ENCODE measurements at regions not wholly inside any gene's neighbourhood (a gene's known extent, or its start where the extent isn't known, plus 50 kb on each side); places are given as distances from the start of the nearest gene placed in this dataset.
A peak's percentile ranks its signal among the peaks of the same experiment; 100 is the strongest.
"Not testable (repeated sequence)": the region's sequence is repeated elsewhere in the genome, so short reads cannot be mapped to it uniquely, and the experiment has no call there.

- DNase-seq, result no peak
Measured at GRCh38 chr1:119191325-119191724, 50.9 kb upstream of the WARS2 start.

DNA sequence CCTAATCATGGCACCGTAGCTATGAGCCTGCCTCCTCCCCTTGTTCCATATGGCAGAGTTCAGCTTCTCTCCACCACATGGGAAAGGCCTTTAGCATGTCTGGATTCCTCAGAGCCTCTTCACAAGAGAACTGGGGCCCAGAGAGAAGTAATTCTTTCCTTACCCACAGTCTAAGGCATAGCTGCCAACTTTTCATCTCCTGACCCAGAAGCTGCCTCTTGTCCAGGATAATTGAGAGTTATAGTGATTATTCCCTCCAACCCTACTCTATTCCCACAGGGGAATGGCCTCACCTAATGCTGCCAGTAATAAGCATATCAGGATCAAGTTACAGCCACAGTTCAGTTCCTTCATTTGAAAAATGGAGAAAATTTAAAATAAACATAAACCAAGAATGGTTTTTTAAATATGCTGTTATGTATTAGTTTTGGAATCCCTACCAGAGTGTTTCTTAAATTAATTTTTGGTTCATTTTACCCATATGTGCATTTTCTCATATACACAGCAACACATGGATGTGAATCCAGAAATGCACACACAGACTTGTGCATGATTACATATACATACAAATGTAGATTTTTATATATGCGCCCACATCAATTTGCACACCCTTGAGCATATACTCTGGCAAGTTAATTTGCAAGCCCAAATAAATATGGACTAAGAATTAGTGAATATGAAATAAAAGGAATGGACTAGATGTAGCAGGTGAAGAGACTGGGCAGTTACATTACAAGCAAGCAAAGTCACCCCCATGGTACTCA lies 63.9 kb upstream of the WARS2 start:
- no peak for DNase-seq

DNA sequence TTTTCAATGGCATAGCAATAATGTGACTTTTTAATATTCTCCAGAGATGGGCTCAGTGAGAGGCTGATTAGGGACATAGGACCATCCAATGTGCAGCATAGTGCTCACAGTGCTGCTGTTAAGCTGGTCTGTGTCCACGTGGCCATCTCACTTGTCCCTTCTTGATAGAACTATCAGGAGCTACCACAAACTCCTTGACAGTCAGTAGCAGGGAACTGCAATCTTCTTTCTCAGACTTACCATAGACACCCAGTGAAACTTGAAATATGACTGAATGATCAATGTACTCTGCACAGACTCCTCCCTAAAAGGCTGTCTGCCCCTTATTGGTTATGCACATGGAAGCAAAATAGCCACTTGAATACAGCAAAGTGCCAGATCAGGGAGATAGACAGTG lies 64.5 kb upstream of the WARS2 start:
- no peak for DNase-seq

- DNase-seq, result no peak
Measured at GRCh38 chr1:119209061-119209460, 68.6 kb upstream of the WARS2 start.

- no peak for DNase-seq
Measured at GRCh38 chr1:119209596-119210295, 69.3 kb upstream of the WARS2 start.

DNA sequence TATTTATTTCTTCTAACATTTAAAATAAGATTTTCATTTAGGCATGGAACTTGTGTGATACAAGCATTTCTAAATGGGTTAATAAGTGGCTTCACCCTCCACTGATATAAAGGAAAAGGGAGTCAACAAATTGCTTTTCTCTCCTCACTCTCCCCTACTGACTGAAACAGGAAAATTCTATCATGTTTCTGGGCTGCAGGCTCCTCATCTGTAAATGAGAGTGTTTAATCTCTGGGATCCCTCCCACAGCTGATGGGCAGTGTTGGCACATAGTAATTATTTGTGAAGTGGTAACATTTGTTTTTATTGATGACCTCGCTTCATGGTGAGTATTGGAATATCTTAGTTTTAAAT lies 69.8 kb upstream of the WARS2 start:
- DNase-seq, result no peak

GRCh38 chr1:119213213-119213612 lies 72.8 kb upstream of the WARS2 start:
- not testable (repeated sequence) for DNase-seq

DNA sequence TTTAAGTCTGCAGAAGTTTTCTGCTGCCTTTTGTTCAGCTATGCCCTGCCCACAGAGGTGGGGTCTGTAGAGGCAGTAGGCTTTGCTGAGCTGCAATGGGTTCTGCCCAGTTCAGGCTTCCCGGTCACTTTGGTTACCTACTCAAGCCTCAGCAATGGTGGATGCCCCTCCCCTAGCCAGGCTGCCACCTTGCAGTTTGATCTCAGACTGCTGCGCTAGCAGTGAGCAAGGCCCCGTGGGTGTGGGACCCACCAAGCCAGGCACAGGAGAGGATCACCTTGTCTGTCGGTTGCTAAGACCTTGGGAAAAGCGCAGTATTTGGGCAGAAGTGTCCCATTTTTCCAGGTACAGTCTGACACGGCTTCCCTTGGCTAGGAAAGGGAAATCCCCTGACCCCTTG lies 74.5 kb upstream of the WARS2 start:
- not testable (repeated sequence) for DNase-seq

GRCh38 chr1:119217309-119217828 lies 76.9 kb upstream of the WARS2 start:
- no peak for DNase-seq

- no peak for DNase-seq
Measured at GRCh38 chr1:119219711-119220110, 79.3 kb upstream of the WARS2 start.

- DNase-seq, result no peak
Measured at GRCh38 chr1:119220991-119221390, 80.5 kb upstream of the WARS2 start.

DNA sequence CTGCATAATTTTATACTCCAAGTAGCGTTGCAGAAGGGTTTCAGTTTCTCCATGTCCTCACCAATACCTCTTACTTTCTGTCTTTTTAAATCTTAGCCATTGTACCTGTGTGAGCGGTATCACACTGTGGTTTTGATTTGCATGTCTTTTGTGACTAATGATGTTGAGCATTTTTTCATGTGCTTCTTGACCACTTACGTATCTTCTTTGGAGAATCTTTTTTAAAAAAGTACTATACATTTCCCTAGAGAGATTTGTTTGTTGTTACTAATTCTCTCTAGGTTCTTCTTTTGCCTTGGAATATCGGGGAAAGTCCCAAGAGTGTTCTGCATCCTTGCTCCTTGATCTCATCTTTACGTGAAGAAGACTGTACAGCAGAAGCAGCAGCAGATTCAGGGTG lies 81.8 kb upstream of the WARS2 start:
- DNase-seq, result no peak

DNA sequence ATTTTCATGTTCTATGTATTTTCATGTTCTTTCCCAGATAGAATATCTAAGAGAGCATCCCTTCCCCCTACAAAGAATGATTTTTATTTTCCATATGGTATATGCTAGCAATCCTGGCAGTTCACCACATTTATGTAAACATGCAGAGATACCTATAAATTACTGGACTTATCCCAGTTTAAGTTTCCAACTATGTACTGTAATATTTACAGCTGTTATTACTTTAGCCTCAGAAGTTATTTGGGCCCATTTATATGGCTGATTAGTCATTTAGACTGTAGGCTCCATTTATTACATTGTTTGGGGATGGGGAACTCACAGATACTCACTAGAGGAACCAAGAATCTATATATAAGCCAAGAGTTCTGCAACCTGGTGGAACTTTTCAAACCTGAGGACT lies 84.8 kb upstream of the WARS2 start:
- DNase-seq, result no peak

GRCh38 chr1:119225831-119226230 lies 85.4 kb upstream of the WARS2 start:
- no peak for DNase-seq

DNA sequence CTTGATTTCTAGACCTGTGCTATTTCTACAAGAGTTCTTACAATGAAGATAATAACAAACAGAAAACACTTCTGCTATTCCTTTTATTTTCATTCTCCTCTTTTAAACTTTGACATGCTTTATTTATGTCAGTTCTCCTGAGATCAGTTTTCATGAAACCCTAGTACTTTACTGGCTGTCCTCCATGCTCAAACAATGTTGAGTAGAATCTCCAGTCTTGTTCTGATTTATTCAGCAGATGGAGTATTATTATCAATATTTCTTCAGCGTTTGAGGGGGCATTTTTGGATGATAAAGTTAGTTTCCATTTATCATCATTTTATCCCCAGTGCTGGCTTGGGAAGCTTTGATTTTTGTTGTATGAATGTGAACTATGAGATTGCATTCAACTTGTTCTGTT lies 85.9 kb upstream of the WARS2 start:
- DNase-seq, result no peak

DNA sequence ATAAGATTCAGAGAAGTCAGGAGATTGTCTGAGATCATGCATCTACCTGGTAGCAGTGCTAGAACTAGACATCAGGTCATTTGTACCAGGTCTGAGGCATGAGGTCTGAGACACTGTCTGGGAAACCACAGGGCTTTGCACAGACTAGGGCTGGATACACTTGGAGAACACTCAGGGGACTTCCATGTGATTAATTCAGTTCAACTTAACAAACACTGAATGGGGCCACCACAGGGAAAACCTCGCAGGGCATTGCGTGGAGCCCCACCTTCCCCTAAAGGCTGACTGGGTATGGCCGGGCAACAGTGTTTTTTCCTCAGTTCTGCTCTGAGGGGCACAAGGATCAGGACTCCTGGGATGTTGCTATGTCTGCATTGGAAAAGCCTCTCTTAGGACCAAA lies 86.5 kb upstream of the WARS2 start:
- DNase-seq, result no peak

- DNase-seq, result no peak
Measured at GRCh38 chr1:119227456-119227855, 87.0 kb upstream of the WARS2 start.

GRCh38 chr1:119228335-119229080 lies 88.1 kb upstream of the WARS2 start:
- DNase-seq, result no peak

DNA sequence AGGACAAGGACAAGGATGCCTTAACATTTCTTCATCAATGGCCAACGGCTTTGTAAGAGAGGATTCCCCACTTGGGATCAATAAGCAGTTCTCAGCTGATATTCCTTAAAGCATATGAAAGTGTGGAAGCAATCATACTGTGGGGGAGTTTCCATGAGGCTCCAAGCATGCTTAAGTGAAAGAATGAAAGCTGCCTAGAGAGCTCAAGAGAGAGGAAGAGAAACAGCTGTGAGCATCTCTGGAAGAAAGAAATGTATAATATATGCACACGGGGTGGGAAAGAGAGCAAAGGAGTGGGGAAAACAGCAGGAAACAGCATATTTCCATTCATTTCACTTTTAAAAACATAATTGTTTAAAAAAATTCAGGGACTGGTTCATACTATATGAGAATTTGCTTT lies 94.7 kb upstream of the WARS2 start:
- DNase-seq, result no peak

- no peak for DNase-seq
Measured at GRCh38 chr1:119245881-119246280, 105.4 kb upstream of the WARS2 start.

DNA sequence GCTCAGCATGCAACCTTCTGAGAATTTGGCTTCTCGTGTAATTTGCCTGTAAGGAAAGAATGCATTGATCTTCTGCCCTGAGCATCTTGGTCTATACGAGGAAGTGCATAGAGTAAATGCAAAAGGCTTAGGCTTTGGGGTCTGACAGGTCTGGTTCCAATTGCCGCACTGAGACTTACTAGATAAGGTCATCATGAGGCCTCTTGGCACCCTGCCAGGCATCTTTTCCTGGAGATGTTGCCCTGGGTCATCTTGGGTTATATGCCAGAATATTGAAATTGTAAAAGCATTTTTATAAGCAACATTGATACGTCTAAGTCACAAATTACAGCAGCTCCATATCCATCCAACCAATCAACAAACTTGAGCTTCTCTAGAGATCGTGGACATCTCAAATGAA lies 108.8 kb upstream of the WARS2 start:
- no peak for DNase-seq

GRCh38 chr1:119250299-119250698 lies 109.8 kb upstream of the WARS2 start:
- DNase-seq, result no peak

DNA sequence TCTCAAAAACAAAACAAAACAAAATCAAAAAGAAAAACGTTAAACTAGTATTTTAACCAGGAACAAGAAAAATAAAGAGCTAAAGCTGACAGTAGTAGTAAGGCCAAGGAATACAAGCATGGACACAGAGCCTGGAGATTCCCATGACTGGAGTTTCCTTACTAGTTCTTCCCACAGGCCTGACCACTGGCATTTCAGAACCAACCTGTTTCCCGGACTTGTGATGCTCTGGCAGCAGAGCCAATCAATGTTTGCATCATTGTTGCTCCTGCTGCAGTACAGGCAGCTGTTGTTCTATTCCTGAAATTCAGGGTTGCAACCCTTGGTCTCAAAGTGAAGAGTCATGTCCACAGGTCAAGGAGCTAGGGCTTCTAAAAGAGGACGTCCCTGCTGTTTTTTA lies 111.3 kb upstream of the WARS2 start:
- DNase-seq, result no peak

DNA sequence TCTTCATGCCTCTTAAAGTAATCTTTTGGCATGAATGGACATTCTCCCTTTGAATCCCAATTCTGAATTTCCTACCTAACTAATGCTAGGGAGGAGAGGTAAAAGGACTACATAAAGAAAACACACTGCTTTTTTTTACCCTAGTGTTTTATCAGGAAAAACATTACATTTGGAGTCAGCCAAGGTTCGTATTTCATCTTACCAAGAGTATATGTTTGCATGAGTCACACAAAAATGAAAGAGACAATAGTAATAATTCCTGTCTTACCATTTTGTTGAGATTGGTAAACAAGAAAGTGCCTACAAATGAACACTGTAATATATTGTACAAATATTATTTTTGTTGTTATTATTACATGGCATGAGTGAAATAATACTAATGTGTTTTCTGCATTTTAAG lies 112.9 kb upstream of the WARS2 start:
- DNase-seq, result peak; percentile 26
